Hepatocyte (in vitro differentiated cells): ENCODE measurements at regions not wholly inside any gene's neighbourhood (a gene's known extent, or its start where the extent isn't known, plus 50 kb on each side); places are given as distances from the start of the nearest gene placed in this dataset.

Experiments used
- EZH2phosphoT487 ChIP-seq: fragments of 200-600 bp; sonication (generic); IDR thresholded peaks from one replicate; pipeline ENCODE4 v1.6.1; 2018; ENCODE audit warnings: antibody characterized with exemption, mild to moderate bottlenecking, low read depth, moderate library complexity; ENCODE audit not compliant: unreplicated experiment, severe bottlenecking
- TF ChIP-seq, protein P1 (sequence below): fragments of 200-600 bp; sonication (generic); IDR thresholded peaks from 2 replicates; pipeline ENCODE4 v1.5.1; 2016; ENCODE audit warnings: antibody characterized with exemption, mild to moderate bottlenecking; ENCODE audit not compliant: poor library complexity

- TF ChIP-seq, protein P1, sequence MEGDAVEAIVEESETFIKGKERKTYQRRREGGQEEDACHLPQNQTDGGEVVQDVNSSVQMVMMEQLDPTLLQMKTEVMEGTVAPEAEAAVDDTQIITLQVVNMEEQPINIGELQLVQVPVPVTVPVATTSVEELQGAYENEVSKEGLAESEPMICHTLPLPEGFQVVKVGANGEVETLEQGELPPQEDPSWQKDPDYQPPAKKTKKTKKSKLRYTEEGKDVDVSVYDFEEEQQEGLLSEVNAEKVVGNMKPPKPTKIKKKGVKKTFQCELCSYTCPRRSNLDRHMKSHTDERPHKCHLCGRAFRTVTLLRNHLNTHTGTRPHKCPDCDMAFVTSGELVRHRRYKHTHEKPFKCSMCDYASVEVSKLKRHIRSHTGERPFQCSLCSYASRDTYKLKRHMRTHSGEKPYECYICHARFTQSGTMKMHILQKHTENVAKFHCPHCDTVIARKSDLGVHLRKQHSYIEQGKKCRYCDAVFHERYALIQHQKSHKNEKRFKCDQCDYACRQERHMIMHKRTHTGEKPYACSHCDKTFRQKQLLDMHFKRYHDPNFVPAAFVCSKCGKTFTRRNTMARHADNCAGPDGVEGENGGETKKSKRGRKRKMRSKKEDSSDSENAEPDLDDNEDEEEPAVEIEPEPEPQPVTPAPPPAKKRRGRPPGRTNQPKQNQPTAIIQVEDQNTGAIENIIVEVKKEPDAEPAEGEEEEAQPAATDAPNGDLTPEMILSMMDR = no peak
- no peak for TF ChIP-seq EZH2phosphoT487
Measured at GRCh38 chr18:55744206-55744605, 156.2 kb upstream of the TCF4 start.
